SIG-M5 treated with dmso at 0.1 percent for 504 hours (cell line): ENCODE measurements at regions not wholly inside any gene's neighbourhood (a gene's known extent, or its start where the extent isn't known, plus 50 kb on each side); places are given as distances from the start of the nearest gene placed in this dataset.

Source experiments
- DNase-seq: peaks from one replicate; lab custom pipeline; 2025; ENCODE audit not compliant: unreplicated experiment; lab: John Stamatoyannopoulos, UW

DNA sequence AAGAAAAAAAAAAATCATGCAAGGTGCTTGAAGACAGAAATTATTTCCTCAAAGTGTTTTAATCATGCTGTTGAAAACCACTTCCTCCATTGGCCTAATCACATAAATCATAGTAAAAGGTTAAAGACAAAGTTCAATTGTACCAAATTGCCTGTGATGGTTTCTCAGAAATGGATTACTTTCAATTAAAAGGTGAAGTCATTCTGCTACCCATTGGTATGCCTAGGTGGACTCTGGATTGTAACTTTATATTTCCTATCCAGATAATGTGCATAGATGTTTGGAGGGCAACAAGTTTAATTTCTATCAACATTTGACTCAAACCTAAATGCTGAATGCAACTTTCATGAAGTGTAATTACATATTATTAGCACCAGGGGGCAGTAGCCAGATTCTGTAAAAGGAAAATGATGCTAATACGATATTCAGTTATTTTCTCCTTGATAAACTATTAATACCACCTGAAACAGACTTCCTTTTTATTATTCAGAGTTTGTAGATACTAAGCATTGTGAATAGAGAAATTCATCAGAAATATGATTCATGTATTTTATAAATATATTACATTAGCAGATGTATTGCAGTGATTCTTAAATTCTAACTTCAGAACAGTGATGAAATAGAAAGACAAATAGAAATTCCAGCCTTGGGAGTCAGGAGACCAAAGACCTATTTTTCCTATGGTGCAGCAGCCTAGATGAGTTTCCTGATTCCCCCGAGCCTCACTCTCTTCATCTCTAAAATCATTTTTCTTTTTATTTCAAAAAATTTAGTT is 148.2 kb downstream of the CAAP1 start:
- DNase-seq = peak; percentile 4

DNA sequence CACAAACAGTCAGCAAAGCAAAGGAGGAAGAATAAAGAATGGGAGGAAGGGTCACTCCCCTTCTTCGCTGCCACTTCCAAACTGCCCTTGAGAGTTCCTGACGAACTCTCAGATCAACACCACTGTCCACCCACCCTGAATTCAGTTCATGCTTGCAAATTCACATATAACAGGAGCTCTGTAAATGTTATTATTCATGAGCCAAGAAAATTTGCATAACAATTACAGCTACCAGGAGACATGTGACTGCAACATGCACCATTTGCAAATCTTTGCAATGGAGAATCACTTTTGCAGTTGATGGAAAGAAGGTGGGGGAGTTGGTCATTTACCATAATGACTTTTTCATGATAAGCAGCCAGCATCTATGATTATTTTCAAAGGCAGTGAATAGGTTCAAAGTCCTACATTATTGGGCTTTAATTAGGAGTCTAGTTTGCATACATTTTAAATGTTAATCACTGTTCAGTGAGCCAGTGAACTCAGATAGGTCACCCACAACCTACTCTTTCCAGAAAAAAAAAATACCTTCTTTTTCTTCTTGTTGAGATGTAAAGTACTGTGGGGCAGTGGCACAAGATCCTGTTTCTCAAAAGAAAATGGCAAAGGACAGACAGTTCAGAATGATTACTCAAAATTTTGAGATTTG is 149.7 kb downstream of the CAAP1 start:
- no peak for DNase-seq

DNA sequence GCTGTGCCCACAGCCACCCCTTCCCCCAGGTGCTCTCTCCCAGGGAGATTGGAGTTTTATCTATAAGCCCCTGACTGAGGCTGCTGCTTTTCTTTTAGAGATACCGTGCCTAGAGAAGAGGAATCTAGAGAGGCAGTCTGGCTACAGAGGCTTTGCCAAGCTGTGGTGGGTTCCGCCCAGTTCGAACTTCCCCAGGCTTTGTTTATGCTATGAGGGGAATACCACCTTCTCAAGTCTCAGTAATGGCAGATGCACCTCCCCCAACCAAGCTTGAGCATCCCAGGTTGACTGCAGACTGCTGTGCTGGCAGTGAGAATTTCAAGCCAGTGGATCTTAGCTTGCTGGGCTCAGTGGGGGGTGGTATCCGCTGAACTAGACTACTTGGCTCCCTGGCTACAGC is 157.4 kb downstream of the CAAP1 start:
- DNase-seq = no peak

DNA sequence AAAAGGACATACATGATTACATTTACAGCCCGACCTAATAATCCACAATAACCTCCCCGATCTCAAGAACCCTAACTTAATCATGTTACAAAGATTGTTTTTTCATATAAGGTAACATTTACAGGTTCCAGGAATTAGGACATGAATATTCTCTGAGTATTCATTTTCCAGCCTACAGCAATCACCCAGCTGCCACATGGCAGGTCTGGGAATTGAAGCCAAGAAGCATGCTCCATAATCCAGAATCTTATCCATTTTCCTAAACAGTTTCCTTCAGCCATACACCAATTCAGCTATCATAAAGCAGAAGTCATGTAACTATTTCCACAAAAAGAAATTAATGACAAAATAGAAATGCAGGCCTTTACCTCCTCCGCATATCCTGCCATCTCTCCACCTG is 163.4 kb downstream of the CAAP1 start:
- no peak for DNase-seq

GRCh38 chr9:26727471-26727870 is 165.1 kb downstream of the CAAP1 start:
- no peak for DNase-seq

DNA sequence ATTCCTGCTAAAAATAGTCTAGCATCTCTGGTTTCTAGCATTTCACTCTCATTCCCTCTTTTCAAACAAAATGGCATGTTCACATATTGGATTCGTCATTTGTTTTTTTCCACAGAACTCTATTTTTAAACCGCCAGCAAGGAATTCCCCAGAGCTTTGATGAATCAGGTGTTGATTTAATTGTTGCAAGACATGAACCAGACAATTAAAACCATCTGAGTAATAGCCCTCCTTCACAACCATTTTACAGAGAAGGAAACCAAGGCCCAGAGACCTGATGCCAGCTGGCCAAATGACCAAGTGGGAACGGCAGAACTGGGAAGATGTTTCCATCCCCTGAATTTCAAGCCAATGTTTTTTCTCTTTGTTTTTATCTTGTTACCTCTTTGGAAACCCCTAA is 167.0 kb downstream of the CAAP1 start:
- no peak for DNase-seq

- peak; percentile 1 for DNase-seq
Measured at GRCh38 chr9:26723486-26723885, 169.1 kb downstream of the CAAP1 start.

GRCh38 chr9:26722755-26723154 is 169.8 kb downstream of the CAAP1 start:
- DNase-seq = no peak

GRCh38 chr9:26710008-26710407 is 182.6 kb downstream of the CAAP1 start:
- DNase-seq = no peak

DNA sequence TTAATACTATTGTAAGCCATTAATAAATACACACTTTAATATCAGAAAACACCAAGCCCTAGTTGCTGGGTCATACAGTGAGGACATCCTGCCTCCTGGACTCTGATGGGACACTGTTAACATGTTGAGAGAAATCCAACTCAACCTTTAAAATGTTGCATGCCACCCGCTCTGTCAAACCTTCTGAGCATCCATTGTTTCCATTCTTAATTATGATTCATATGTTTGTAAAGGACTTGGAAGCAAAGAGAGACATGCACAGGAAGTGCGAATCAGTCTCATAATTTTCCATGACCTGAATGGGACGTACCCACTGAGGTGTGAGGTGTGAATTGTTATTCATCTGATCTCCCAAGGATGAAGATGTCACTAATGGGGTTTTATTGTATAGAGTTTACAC is 186.4 kb downstream of the CAAP1 start:
- DNase-seq = no peak

DNA sequence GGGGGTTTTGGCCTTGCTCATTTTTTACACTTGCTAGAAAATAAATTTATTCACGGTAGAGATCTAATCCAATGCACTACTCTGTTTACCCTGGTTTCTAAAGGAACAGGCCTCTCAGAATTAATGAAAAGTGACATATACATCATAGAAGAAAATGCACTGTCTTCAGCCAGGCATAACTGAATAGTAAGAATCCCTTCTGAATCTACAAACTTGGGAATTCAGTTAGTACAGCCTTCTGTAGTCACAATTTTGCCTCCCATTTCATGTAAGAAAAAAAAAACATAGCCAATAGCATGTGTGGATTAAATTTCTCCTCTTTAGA is 197.3 kb downstream of the CAAP1 start:
- DNase-seq = no peak

GRCh38 chr9:26694381-26695297 is 198.0 kb downstream of the CAAP1 start:
- no peak for DNase-seq

DNA sequence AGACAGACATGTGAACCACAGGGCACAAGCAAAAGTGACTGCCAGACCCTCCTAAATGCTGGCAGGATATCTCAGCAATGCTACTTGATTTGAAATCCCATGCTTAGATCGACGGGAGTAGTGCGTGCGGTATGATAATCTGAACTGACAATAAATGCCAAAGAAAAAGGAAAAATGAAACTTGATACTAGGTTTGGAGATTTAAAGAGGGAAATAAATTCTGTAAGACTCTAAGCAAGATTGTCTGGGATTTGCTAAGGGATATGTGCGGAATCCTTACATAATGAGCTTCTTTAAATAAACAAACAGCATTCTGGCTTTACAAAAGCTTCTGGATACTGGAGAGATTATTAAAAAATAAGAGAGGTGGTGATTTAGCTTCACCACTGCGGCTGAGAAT is 203.6 kb downstream of the CAAP1 start:
- DNase-seq = no peak

DNA sequence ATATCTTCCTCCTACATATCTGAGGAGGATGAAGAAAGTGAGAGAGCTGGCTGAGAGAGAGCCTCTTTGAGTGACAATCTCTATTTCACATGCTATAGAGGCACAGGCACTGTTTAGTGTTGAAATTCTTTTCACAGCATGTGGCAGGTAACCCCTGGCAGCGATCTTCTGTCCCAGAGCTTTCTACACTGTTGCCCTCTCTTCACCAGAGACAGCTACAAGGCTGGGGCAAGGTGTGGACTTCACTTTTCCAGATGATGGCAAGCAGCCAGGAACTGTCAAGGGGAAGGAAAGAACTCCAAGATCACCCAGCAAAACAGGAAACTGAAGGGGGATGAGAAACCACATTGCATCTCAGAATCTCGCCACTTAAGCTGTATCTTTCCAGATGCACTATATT is 205.2 kb downstream of the CAAP1 start:
- DNase-seq = no peak

GRCh38 chr9:26685818-26686217 is 206.8 kb downstream of the CAAP1 start:
- no peak for DNase-seq

GRCh38 chr9:26684029-26684428 is 208.6 kb downstream of the CAAP1 start:
- no peak for DNase-seq

DNA sequence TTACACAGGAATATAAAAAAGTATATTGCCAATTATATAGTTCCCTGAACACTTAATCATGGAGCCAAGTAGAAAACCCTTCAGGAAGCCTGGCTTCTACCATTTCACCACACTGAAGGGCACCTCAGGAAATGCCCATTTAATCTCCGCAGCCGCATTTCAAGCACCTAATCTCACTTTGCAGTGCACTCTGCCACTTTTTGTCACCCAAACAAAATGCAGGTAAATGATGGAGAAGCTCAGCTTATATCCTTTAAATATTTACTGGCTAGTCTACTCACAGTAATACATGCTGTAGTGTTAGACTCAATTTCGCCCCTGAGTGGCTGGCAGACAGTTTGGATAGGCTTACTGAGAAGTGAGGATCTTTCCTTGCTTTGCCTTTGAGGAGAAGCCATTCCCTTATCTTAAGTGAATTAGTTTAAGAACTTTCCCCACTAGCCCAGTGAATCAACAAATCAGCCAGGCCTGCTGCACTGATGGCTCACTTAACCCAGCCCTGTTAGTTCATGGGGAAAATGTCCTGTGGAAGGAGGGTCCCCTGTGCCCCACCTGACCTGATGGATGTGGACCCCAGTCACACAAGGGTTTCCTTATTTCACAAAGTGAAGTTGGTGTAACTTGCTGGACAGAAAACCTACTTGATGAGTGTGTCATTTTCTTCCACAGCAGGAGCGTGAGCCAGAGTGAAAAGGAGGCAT is 209.7 kb downstream of the CAAP1 start:
- no peak for DNase-seq

- no peak for DNase-seq
Measured at GRCh38 chr9:26682041-26682440, 210.6 kb downstream of the CAAP1 start.

DNA sequence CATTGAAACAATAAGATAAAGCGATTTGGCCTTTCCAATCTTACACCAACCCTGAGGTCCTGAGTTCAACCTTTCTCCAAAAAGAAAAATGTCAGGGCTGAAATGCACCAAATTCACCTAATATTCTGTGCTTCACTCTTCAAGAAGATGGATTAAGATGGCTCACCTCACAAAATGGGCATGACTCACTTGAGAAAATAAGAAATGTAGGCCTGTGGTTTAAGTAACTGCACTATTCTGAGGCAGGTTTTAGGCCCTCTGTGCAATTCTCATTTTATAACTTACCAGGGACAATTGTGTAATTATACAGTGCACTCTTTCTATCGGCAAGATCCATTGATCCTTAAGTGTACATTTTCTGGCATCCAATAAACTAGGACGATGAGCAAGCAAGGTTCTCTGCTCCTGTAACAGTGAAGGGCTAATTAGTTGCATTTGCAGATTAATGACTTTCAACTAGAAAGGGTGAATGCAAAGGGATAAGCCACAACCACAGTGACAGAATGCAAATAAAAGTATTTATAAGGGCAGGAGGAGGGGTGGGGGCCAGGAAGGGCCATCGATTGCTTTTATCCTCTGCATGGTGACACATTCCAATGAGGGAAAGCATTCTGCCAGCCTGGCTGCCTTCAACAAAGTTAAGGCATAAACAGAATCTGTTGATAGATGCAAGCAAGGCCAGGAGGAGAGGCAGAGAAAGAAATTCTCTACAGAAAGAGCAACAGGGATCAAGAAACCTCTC is 214.5 kb downstream of the CAAP1 start:
- no peak for DNase-seq

DNA sequence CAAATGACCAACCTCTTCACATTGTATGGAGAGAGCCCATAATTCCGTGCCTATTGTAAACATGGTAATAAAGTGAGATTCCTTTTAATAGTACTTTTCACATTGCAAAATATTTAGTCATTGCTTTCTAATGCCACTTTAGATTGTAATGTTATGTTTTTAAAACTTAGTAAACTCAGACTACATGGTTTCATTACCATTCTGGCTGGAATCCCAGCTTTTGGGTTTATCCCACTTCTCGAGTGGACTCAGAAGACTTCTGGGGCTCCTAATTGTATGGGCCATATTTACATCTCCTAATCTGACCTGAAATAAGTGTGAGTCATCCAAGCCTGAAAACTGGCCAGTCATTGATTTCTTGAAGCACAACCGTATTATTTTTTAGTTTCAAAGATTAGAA is 217.6 kb downstream of the CAAP1 start:
- no peak for DNase-seq

- DNase-seq = no peak
Measured at GRCh38 chr9:26673261-26673660, 219.3 kb downstream of the CAAP1 start.
